AG10803 (cell line): ENCODE measurements at regions not wholly inside any gene's neighbourhood (a gene's known extent, or its start where the extent isn't known, plus 50 kb on each side); places are given as distances from the start of the nearest gene placed in this dataset.

Experiments used
- DNase-seq: peaks from one replicate; pipeline ENCODE4 v3.0.0; 2010; ENCODE audit warnings: low read depth
- H3K4me3 ChIP-seq: 2 replicates; pipeline ENCODE4 v1.5.1; 2011; ENCODE audit warnings: mild to moderate bottlenecking, low read length, control low read depth
- TF ChIP-seq, protein P1 (sequence below): conservative IDR thresholded peaks from 2 replicates; pipeline ENCODE4 v1.5.1; 2011; ENCODE audit warnings: mild to moderate bottlenecking, low read length, control low read depth, inconsistent platforms

DNA sequence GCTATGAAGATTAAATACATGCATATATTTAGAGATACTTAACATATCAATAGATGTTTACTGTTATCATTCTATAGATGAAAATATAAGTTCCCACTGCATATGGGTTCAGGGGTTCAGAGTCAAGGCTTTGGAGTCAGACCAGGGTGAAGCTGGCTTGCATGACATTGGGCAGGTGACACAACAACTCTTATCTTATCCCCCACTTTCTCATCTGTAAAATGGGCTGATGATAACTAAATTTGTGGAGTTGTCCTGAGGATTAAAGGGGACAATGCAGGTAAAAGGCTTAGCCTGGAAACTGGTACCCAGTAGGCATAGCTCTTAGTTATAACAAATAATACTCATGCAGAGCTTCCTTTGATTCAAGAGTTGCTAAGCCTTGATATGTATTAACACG, 72.6 kb upstream of the BRINP1 start:
- no peak overlapping the region for H3K4me3 ChIP-seq
- DNase-seq, result no peak
- TF ChIP-seq, protein P1, sequence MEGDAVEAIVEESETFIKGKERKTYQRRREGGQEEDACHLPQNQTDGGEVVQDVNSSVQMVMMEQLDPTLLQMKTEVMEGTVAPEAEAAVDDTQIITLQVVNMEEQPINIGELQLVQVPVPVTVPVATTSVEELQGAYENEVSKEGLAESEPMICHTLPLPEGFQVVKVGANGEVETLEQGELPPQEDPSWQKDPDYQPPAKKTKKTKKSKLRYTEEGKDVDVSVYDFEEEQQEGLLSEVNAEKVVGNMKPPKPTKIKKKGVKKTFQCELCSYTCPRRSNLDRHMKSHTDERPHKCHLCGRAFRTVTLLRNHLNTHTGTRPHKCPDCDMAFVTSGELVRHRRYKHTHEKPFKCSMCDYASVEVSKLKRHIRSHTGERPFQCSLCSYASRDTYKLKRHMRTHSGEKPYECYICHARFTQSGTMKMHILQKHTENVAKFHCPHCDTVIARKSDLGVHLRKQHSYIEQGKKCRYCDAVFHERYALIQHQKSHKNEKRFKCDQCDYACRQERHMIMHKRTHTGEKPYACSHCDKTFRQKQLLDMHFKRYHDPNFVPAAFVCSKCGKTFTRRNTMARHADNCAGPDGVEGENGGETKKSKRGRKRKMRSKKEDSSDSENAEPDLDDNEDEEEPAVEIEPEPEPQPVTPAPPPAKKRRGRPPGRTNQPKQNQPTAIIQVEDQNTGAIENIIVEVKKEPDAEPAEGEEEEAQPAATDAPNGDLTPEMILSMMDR, result no peak

DNA sequence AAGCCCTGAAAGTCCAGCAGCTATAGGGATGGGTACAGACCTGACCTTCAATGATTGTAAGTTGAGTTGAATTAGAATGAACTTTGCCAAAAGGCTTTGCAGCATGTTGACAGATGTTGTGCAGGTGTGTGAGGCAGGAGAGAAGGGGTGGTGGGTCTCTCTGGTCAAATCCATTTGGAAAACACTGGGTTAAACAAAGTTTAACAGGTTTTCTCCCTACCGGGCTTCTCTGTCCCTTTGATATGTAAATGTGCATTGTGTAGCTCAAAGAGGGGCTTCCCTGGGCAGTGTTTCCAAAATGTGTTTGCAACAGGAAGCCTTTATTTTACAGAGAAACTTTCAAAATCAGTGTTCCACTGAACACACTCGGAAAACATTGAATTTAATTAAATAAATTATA, 72.1 kb upstream of the BRINP1 start:
- TF ChIP-seq, protein P1, result no peak
- no peak overlapping the region for H3K4me3 ChIP-seq
- no peak for DNase-seq

DNA sequence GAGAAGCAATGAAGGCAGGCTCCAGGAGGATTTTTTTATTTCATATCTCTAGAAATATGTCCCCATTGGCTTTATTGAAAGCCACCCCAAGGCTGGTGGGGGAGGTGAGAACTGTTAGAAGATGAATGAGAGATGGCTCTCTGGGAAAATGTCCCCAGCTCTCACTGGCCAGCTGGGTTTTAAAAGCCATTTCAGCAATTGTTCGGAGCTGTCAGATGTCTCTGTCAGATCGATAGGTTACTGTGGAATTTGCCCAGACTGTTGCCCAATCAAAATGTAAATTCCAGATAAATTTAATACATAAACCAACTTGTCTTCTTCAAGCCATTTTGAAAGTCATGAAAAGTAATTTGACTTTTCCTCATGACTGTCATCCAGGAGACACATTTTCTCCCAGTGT, 67.0 kb upstream of the BRINP1 start:
- TF ChIP-seq, protein P1, result no peak

DNA sequence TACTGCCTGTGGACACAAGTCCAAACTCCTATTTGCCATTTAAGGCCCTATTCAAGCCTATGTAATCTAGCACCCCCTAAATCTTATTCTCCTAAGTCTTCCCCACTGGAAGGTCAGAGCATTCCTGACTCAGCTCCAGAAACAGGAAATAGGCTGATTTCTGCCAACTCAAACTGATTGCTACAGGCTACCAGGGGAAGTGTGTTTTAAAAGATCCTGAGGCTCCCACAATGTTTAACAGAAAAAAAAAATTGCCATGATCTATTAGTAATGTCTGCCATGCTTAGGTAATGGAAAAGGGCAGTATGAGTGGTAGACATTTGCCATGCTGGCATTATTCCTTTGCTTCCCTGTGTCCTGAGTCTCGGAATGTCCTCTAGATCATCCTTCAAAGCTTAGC, 65.8 kb upstream of the BRINP1 start:
- H3K4me3 ChIP-seq, result no peak overlapping the region
- no peak for DNase-seq
- TF ChIP-seq, protein P1, result no peak

More for the DNA sequence above, 67.0 kb upstream of the BRINP1 start:
- H3K4me3 ChIP-seq, result no peak overlapping the region
- no peak for DNase-seq

DNA sequence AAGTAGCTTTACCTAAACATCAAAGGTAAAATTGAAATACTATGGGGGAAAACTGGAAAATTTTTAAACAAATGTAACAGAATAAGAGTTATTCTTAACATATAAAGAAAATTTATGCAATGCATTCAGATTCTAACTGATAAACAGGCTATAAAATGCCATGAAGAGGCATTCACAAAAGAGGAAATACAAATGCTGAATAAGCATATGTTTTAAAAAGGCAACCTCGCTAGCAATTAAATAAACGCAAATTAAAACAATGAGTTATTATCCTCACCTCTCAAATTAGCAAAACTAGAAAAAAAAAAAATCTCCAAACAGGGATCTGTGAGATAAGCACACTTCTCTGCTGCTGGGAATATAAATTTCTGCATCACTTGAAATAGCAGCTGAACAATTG, 63.2 kb upstream of the BRINP1 start:
- TF ChIP-seq, protein P1, result no peak
- DNase-seq, result no peak
- H3K4me3 ChIP-seq, result no peak overlapping the region

DNA sequence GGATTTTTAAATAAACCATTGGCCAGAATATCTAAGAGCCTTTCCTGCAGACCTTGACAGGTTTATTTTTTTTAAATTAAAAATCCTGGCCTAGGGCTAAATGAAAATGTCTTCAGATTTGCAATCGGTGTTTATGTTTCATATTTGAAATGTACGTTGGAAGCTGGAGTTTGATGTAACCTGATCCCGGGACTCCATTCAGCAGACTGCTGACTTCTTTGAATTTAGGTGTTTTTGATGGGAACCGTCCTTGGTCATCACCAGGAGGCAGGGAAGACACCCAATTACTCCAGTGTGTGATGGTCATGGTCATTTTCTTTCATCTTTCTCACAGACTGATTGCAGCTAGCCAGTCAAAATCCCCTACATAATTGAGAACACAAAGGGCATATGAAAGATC, 60.1 kb upstream of the BRINP1 start:
- DNase-seq, result no peak
- TF ChIP-seq, protein P1, result no peak
- H3K4me3 ChIP-seq, result no peak overlapping the region

DNA sequence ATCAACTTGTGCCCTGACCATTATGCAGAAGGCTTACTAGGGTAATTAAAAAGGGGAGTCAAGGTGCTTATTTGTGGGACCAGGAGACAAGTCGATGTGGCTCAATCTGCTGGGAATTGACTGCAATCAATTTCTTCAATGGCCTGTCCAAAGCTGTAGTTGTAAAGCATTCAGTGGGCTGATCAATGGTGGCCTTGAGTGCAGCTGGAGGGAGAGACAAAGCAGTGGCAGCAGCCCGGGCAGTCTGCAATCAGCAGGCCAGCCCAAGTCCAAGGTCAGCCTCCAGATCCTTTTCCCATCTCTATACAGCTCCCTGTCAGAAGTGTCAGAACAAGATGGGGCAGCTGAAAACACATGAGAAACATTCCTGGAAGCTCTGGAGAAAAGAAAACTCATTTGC, 51.0 kb upstream of the BRINP1 start:
- TF ChIP-seq, protein P1, result no peak
- no peak for DNase-seq
- no peak overlapping the region for H3K4me3 ChIP-seq
